Mesenchymal stem cell (in vitro differentiated cells and primary cell): ENCODE measurements at regions not wholly inside any gene's neighbourhood (a gene's known extent, or its start where the extent isn't known, plus 50 kb on each side); places are given as distances from the start of the nearest gene placed in this dataset.

ENCODE experiments used
- DNase-seq: peaks from one replicate; pipeline ENCODE4 v3.0.0-alpha.2; 2013
- H2AFZ ChIP-seq: one replicate; pipeline ENCODE4 v1.6.1; 2013; ENCODE audit warnings: low read depth, mild to moderate bottlenecking, control low read depth, inconsistent platforms, low read length, moderate library complexity
- H2AK5ac ChIP-seq: 2 replicates; pipeline ENCODE4 v1.6.1; 2013; ENCODE audit warnings: low read length, moderate library complexity, mild to moderate bottlenecking, inconsistent platforms; ENCODE audit not compliant: severe bottlenecking
- H2BK120ac ChIP-seq: one replicate; pipeline ENCODE4 v1.6.1; 2013; ENCODE audit warnings: low read depth, mild to moderate bottlenecking, inconsistent platforms, low read length, moderate library complexity
- H2BK12ac ChIP-seq, 2 experiments: one replicate each; pipeline ENCODE4 v1.6.1; 2013; ENCODE audit warnings: inconsistent platforms in 2 of 2, low read length in 2 of 2, mild to moderate bottlenecking in 2 of 2, moderate library complexity in 2 of 2, control low read depth in 1 of 2
- H2BK15ac ChIP-seq: one replicate; pipeline ENCODE4 v1.6.1; 2013; ENCODE audit warnings: mild to moderate bottlenecking, low read depth, inconsistent platforms; ENCODE audit not compliant: poor library complexity, severe bottlenecking
- H2BK5ac ChIP-seq: 2 replicates; pipeline ENCODE4 v1.6.1; 2013; ENCODE audit warnings: low read depth, mild to moderate bottlenecking, low read length, control low read depth, inconsistent platforms; ENCODE audit not compliant: poor library complexity, severe bottlenecking
- H3K14ac ChIP-seq, 2 experiments: one replicate each; pipeline ENCODE4 v1.6.1; 2013; ENCODE audit warnings: inconsistent platforms in 2 of 2, low read length in 2 of 2, control low read depth in 1 of 2, mild to moderate bottlenecking in 1 of 2, moderate library complexity in 1 of 2
- H3K18ac ChIP-seq, 2 experiments: one replicate each; pipeline ENCODE4 v1.6.1; 2013; ENCODE audit warnings: inconsistent platforms in 2 of 2, low read length in 2 of 2, control low read depth in 1 of 2, low read depth in 1 of 2, mild to moderate bottlenecking in 1 of 2
- H3K23ac ChIP-seq, 2 experiments: one replicate each; pipeline ENCODE4 v1.6.1; 2013; ENCODE audit warnings: inconsistent platforms in 2 of 2, low read length in 2 of 2, mild to moderate bottlenecking in 2 of 2, moderate library complexity in 2 of 2, control low read depth in 1 of 2
- H3K27ac ChIP-seq: 2 replicates; pipeline ENCODE4 v1.5.1; 2013; ENCODE audit warnings: mild to moderate bottlenecking, moderate library complexity, low read length, control low read depth, inconsistent platforms; ENCODE audit not compliant: poor library complexity, severe bottlenecking
- H3K27me3 ChIP-seq, 2 experiments: 2 replicates each; pipeline versions ENCODE4 v1.6.1 to v1.7.0; 2013; ENCODE audit warnings: low read length in 2 of 2, mild to moderate bottlenecking in 2 of 2, moderate library complexity in 2 of 2, control low read depth in 1 of 2, inconsistent platforms in 1 of 2; ENCODE audit not compliant: control insufficient read depth in 1 of 2, insufficient read depth in 1 of 2
- H3K36me3 ChIP-seq, 2 experiments: 2 replicates each; pipeline versions ENCODE4 v1.6.1 to v1.7.0; 2013; ENCODE audit warnings: low read length in 2 of 2, control low read depth in 1 of 2, inconsistent platforms in 1 of 2, low read depth in 1 of 2, mild to moderate bottlenecking in 1 of 2; ENCODE audit not compliant: insufficient read depth in 2 of 2, control insufficient read depth in 1 of 2
- H3K4ac ChIP-seq, 2 experiments: one replicate each; pipeline ENCODE4 v1.6.1; 2013; ENCODE audit warnings: inconsistent platforms in 2 of 2, low read length in 2 of 2, mild to moderate bottlenecking in 2 of 2, moderate library complexity in 2 of 2, control low read depth in 1 of 2, low read depth in 1 of 2
- H3K4me1 ChIP-seq: 2 replicates; pipeline ENCODE4 v1.6.1; 2013; ENCODE audit warnings: low read depth, low read length, control low read depth; ENCODE audit not compliant: control insufficient read depth, insufficient read depth
- H3K4me2 ChIP-seq: 2 replicates; pipeline ENCODE4 v1.6.1; 2013; ENCODE audit warnings: low read length, mild to moderate bottlenecking, inconsistent platforms; ENCODE audit not compliant: poor library complexity, severe bottlenecking
- H3K4me3 ChIP-seq, 2 experiments: 2 replicates each; pipeline versions ENCODE4 v1.5.1 to v1.7.0; 2013; ENCODE audit warnings: low read length in 2 of 2, mild to moderate bottlenecking in 2 of 2, control low read depth in 1 of 2, low read depth in 1 of 2; ENCODE audit not compliant: insufficient read depth in 1 of 2
- H3K79me1 ChIP-seq: replicated peaks from 2 replicates; pipeline ENCODE4 v1.6.1; 2013; ENCODE audit warnings: mild to moderate bottlenecking, control low read depth, low read length, inconsistent platforms; ENCODE audit not compliant: poor library complexity, severe bottlenecking
- H3K9ac ChIP-seq: 2 replicates; pipeline ENCODE4 v1.7.0; 2013; ENCODE audit warnings: mild to moderate bottlenecking, low read length, moderate library complexity
- H3K9me3 ChIP-seq: 2 replicates; pipeline ENCODE4 v1.7.0; 2013; ENCODE audit warnings: mild to moderate bottlenecking, low read length; ENCODE audit not compliant: control insufficient read depth
- H4K8ac ChIP-seq: one replicate; pipeline ENCODE4 v1.6.1; 2013; ENCODE audit warnings: inconsistent platforms, mild to moderate bottlenecking, low read length, moderate library complexity
- H4K91ac ChIP-seq: one replicate; pipeline ENCODE4 v1.6.1; 2013; ENCODE audit warnings: mild to moderate bottlenecking, low read length, inconsistent platforms
- WGBS: methylation state at CpG from one replicate; pipeline ENCODE4 v1.1.7; 2013; ENCODE audit warnings: mixed read lengths; 5-methylcytosine and 5-hydroxymethylcytosine counted together

DNA sequence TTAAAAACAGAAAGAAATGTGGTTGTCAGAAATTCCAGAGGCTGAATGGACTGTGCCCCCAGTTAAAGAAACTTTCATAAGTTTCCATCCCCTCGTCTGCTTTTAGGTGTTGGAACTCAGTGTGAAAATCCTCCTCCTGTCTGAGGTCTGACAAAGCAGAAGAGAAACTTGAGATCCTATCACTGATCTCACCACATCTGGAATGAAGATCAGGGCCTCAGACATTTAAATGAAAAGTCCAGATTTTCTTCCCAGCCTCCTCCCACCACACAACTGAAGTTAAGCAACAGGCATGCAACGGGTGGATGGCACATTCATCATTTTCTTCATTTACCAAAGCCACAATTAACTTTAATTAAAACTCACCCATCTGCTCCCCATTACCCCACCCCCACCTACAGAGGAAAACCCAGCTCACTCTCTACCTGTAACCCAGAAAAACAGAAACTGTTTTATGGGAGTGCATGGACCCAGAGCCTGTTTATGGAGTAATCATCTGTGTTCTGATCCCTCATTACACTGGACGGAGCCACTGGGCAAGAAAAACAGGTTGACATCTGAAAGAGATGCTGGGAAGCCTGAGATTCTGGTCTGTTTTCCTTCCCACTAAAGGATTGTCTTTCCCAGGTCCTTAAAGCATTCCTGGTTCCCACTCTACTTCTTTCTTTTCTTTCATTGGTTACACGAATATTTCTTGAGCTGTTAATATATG is 58.1 kb upstream of the HOPX start:
- Histone ChIP-seq H3K27ac (no peak overlapping the region), H3K14ac (no peak overlapping the region), H4K91ac (no peak overlapping the region), H3K9me3 (no peaks in the 10 kb centered on the region), H3K4me1 (peaks cover 4% of the 10 kb centered on the region), H2BK12ac (no peak overlapping the region), H3K9ac (no peak overlapping the region), H2AK5ac (no peak overlapping the region), H2BK15ac (no peak overlapping the region), H3K27me3 (peaks cover 0 to 13% of the 10 kb centered on the region in 2 experiments), H3K23ac (no peak overlapping the region), H3K4ac (no peak overlapping the region), H2AFZ (no peak overlapping the region), H3K18ac (no peak overlapping the region), H3K79me1 (no peaks in the 10 kb centered on the region), H4K8ac (no peak overlapping the region), H2BK5ac (no peak overlapping the region), H3K36me3 (no peaks in the 10 kb centered on the region), H3K4me3 (no peak overlapping the region), H2BK120ac (no peak overlapping the region), H3K4me2 (no peak overlapping the region)
- DNase-seq = no peak
- WGBS = 73% methylated on average over 4 of the region's 4 CpGs

DNA sequence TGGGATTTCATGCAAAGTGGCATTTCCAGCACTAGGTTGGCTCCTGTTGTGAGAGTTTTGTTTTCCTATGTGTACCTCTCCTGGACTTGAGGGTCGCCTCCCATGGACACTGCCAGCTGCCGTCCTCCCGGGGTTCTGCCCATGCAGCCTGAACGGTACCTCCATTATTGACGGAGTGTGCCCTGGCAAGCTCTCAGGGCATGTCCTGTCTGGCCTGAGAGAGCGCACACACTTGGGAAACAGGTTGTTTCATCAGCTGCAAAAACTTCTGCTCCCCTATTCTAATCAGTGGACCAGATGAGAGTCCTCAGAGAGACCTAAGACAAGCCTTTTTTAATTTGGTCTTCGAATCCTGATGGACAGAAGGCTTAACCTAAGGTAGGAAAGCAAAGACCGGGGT is 56.6 kb upstream of the HOPX start:
- Histone ChIP-seq H2BK12ac (no peak overlapping the region), H2BK120ac (no peak overlapping the region), H3K4me3 (no peak overlapping the region), H2BK15ac (no peak overlapping the region), H3K4me1 (peaks cover 2% of the 10 kb centered on the region), H3K9ac (no peak overlapping the region), H2AK5ac (no peak overlapping the region), H3K27me3 (peaks cover 0 to 13% of the 10 kb centered on the region in 2 experiments), H2AFZ (no peak overlapping the region), H3K4me2 (no peak overlapping the region), H4K91ac (no peak overlapping the region), H3K14ac (no peak overlapping the region), H3K79me1 (no peaks in the 10 kb centered on the region), H3K27ac (no peak overlapping the region), H3K4ac (no peak overlapping the region), H3K36me3 (no peaks in the 10 kb centered on the region), H4K8ac (no peak overlapping the region), H2BK5ac (no peak overlapping the region), H3K9me3 (no peaks in the 10 kb centered on the region), H3K18ac (peak overlapping the region in 1 of 2 experiments; percentile 9), H3K23ac (no peak overlapping the region)
- 94% methylated on average over 7 of the region's 8 CpGs for WGBS
- DNase-seq = no peak

DNA sequence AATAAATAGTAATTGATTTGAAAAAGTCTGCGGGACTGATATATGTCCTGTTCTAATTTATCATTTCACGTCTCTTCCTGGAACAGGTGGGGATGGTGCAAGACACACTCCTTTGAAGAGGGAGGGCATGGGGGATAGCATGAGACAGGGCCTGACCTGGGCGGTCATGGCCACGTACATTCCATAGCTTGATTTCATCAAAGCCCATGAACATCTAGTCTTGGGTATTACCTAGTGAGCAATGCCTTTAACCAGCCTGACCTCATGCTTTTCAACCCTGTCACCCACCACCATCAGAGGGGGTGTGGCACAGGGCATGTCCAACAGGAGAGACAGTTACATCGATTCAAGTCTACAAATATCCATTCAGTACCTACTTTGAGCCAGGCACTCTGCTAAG is 52.3 kb upstream of the HOPX start:
- over 99% methylated on average over 5 of the region's 5 CpGs for WGBS
- peaks cover 2% of the 10 kb centered on the region for H3K4me1 ChIP-seq
- H3K4ac ChIP-seq = peak overlapping the region in 1 of 2 experiments; percentile 2
- no peak overlapping the region for H3K27ac ChIP-seq
- no peaks in the 10 kb centered on the region for H3K36me3 ChIP-seq
- H3K27me3 ChIP-seq = peaks cover 0 to 7% of the 10 kb centered on the region in 2 experiments
- no peak overlapping the region for H2AFZ ChIP-seq
- H2BK5ac ChIP-seq = no peak overlapping the region
- H4K91ac ChIP-seq = peak overlapping the region; percentile 56
- H3K18ac ChIP-seq = peak overlapping the region in 1 of 2 experiments; percentile 11
- no peak for DNase-seq
- no peak overlapping the region for H3K4me2 ChIP-seq
- no peak overlapping the region for H3K9ac ChIP-seq
- H3K23ac ChIP-seq = no peak overlapping the region
- no peaks in the 10 kb centered on the region for H3K79me1 ChIP-seq
- H4K8ac ChIP-seq = no peak overlapping the region
- peak overlapping the region; percentile 57 to 79 for H2BK12ac ChIP-seq
- H2BK15ac ChIP-seq = peak overlapping the region; percentile 30
- H2BK120ac ChIP-seq = no peak overlapping the region
- no peak overlapping the region for H3K14ac ChIP-seq
- no peaks in the 10 kb centered on the region for H3K9me3 ChIP-seq
- H3K4me3 ChIP-seq = no peak overlapping the region
- H2AK5ac ChIP-seq = no peak overlapping the region

DNA sequence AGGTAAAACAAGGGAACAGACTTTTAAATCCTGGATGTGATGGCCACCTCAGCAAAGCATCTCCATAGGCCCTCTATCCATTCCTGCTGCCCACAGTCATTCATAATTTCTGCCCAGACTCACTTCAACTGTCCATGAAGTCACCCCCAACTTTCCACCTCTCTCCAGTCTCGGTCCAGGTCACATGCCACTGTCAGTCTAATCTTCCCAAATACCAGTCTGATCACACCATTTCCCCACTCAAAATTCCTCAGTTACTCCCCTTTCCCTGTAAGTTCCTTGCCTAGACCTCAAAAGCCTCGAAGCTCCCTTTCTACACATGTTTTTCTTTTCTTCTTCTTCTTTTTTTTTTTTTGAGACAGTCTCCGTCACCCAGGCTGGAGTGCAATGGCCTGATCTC is 51.2 kb upstream of the HOPX start:
- no peaks in the 10 kb centered on the region for H3K9me3 ChIP-seq
- peak overlapping the region; percentile 90 for H2BK15ac ChIP-seq
- peaks cover 0 to 4% of the 10 kb centered on the region in 2 experiments for H3K27me3 ChIP-seq
- DNase-seq = no peak
- H2BK5ac ChIP-seq = no peak overlapping the region
- H3K27ac ChIP-seq = no peak overlapping the region
- no peak overlapping the region for H3K9ac ChIP-seq
- H2BK12ac ChIP-seq = peak overlapping the region; percentile 57 to 99
- H4K91ac ChIP-seq = peak overlapping the region; percentile 93
- H3K23ac ChIP-seq = no peak overlapping the region
- no peak overlapping the region for H3K4me2 ChIP-seq
- H3K36me3 ChIP-seq = no peaks in the 10 kb centered on the region
- H3K4me1 ChIP-seq = no peaks in the 10 kb centered on the region
- peak overlapping the region; percentile 38 for H2BK120ac ChIP-seq
- no peaks in the 10 kb centered on the region for H3K79me1 ChIP-seq
- no peak overlapping the region for H3K4me3 ChIP-seq
- no peak overlapping the region for H2AK5ac ChIP-seq
- H4K8ac ChIP-seq = peak overlapping the region; percentile 67
- peak overlapping the region in 1 of 2 experiments; percentile 48 for H3K18ac ChIP-seq
- no peak overlapping the region for H2AFZ ChIP-seq
- WGBS = 66% methylated on average over 3 of the region's 3 CpGs
- H3K4ac ChIP-seq = peak overlapping the region in 1 of 2 experiments; percentile 6
- no peak overlapping the region for H3K14ac ChIP-seq
